HL-60 (cell line): ENCODE measurements at regions not wholly inside any gene's neighbourhood (a gene's known extent, or its start where the extent isn't known, plus 50 kb on each side); places are given as distances from the start of the nearest gene placed in this dataset.

ENCODE experiments used
- DNase-seq, 2 experiments: peaks; one replicate each; pipeline ENCODE4 v3.0.0-alpha.2; 2010 to 2020; ENCODE audit warnings: low read depth in 1 of 2, low spot score in 1 of 2
- H3K27ac ChIP-seq: fragments of 250-450 bp; sonication (Bioruptor Pico); replicated peaks from 2 replicates; pipeline ENCODE4 v1.5.1; 2020; ENCODE audit warnings: mild to moderate bottlenecking, moderate library complexity
- H3K27me3 ChIP-seq: fragments of 250-450 bp; sonication (Bioruptor Pico); 2 replicates; pipeline ENCODE4 v1.5.1; 2021; ENCODE audit warnings: mild to moderate bottlenecking, moderate library complexity; ENCODE audit not compliant: insufficient read depth, poor library complexity, severe bottlenecking
- H3K4me3 ChIP-seq: replicated peaks from 2 replicates; pipeline ENCODE4 v1.5.1; 2011; ENCODE audit warnings: mild to moderate bottlenecking, control low read depth, low read length; ENCODE audit not compliant: insufficient read depth
- CTCF ChIP-seq: IDR thresholded peaks from one replicate; pipeline ENCODE4 v1.5.1; 2011; ENCODE audit warnings: low read length, control low read depth, inconsistent platforms; ENCODE audit not compliant: insufficient read depth
- GABPA ChIP-seq: IDR thresholded peaks from 2 replicates; pipeline ENCODE4 v1.6.1; 2012; ENCODE audit warnings: low read depth
- POLR2AphosphoS5 ChIP-seq: IDR thresholded peaks from 2 replicates; pipeline ENCODE4 v1.6.1; 2012; ENCODE audit warnings: low read depth
- SPI1 ChIP-seq: IDR thresholded peaks from 2 replicates; pipeline ENCODE4 v1.6.1; 2012; ENCODE audit warnings: low read depth, mild to moderate bottlenecking, borderline replicate concordance
- TF ChIP-seq, protein P1 (sequence below): IDR thresholded peaks from 2 replicates; pipeline ENCODE4 v1.6.1; 2012; ENCODE audit warnings: low read depth; ENCODE audit not compliant: insufficient replicate concordance

GRCh38 chr7:24213311-24213710 lies 70.7 kb upstream of the NPY start:
- DNase-seq = no peak
- TF ChIP-seq, protein P1, sequence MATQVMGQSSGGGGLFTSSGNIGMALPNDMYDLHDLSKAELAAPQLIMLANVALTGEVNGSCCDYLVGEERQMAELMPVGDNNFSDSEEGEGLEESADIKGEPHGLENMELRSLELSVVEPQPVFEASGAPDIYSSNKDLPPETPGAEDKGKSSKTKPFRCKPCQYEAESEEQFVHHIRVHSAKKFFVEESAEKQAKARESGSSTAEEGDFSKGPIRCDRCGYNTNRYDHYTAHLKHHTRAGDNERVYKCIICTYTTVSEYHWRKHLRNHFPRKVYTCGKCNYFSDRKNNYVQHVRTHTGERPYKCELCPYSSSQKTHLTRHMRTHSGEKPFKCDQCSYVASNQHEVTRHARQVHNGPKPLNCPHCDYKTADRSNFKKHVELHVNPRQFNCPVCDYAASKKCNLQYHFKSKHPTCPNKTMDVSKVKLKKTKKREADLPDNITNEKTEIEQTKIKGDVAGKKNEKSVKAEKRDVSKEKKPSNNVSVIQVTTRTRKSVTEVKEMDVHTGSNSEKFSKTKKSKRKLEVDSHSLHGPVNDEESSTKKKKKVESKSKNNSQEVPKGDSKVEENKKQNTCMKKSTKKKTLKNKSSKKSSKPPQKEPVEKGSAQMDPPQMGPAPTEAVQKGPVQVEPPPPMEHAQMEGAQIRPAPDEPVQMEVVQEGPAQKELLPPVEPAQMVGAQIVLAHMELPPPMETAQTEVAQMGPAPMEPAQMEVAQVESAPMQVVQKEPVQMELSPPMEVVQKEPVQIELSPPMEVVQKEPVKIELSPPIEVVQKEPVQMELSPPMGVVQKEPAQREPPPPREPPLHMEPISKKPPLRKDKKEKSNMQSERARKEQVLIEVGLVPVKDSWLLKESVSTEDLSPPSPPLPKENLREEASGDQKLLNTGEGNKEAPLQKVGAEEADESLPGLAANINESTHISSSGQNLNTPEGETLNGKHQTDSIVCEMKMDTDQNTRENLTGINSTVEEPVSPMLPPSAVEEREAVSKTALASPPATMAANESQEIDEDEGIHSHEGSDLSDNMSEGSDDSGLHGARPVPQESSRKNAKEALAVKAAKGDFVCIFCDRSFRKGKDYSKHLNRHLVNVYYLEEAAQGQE = no peak
- TF ChIP-seq GABPA (no peak), CTCF (no peak), SPI1 (no peak), POLR2AphosphoS5 (no peak)
- no peak overlapping the region for H3K4me3 ChIP-seq
- no peak overlapping the region for H3K27ac ChIP-seq
- no peaks in the 10 kb centered on the region for H3K27me3 ChIP-seq

- TF ChIP-seq CTCF (no peak), POLR2AphosphoS5 (no peak), SPI1 (no peak)
- H3K4me3 ChIP-seq = no peak overlapping the region
Observed at GRCh38 chr7:24214670-24215069, 69.3 kb upstream of the NPY start.

GRCh38 chr7:24216576-24217125 lies 67.3 kb upstream of the NPY start:
- no peak for TF ChIP-seq GABPA
- Histone ChIP-seq H3K27me3 (no peaks in the 10 kb centered on the region), H3K4me3 (no peak overlapping the region), H3K27ac (no peak overlapping the region)
- no peak for DNase-seq

More at GRCh38 chr7:24214670-24215069, 69.3 kb upstream of the NPY start:
- DNase-seq = no peak
- Histone ChIP-seq H3K27me3 (no peaks in the 10 kb centered on the region), H3K27ac (no peak overlapping the region)

DNA sequence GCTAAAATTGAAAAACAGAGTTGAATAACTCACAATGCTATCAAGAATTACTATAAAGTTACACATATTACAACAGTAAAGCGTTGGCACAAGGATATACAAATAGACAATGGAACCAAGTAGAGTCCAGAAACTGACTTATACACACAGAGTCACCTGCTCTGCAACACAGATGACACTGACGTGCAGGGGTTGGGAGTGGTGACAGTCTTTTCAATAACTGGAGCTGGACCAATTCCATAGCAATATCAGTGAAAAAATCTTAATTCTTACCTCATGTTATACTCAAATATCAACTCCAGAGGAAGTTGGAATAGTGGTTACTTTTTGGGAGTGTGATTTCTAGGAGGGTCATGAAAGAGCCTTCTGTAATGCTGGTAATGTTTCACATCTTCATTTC lies 62.5 kb upstream of the NPY start:
- DNase-seq = no peak
- H3K27ac ChIP-seq = no peak overlapping the region
- H3K4me3 ChIP-seq = no peak overlapping the region
- H3K27me3 ChIP-seq = no peaks in the 10 kb centered on the region
- TF ChIP-seq, protein P1 = no peak

DNA sequence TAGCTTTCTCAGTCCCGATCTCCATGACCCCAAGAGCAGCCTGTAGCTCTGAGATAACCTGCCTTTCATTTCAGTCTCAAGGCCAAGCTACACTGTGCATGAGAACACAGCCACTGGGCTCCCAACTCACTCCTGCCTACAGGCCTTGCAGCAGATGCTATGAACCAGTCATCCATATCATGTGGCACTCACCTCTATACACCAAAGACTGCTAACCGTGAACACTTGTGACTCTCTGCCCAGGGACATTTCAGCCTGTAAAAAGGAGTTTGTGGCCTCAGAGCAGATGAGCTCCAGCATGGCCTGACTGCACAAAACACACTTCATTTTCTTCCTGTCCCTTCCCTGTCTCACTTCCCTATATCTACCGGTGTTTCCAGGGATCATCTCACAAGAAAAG lies 56.9 kb upstream of the NPY start:
- H3K27me3 ChIP-seq = peaks cover 3% of the 10 kb centered on the region
- H3K27ac ChIP-seq = no peak overlapping the region
- DNase-seq = no peak
- TF ChIP-seq POLR2AphosphoS5 = no peak
- H3K4me3 ChIP-seq = no peak overlapping the region
